Hepatocyte (in vitro differentiated cells): ENCODE measurements at regions not wholly inside any gene's neighbourhood (a gene's known extent, or its start where the extent isn't known, plus 50 kb on each side); places are given as distances from the start of the nearest gene placed in this dataset.

Experiments
- DNase-seq: peaks from one replicate; pipeline ENCODE4 v3.0.0-alpha.2; 2016; ENCODE audit warnings: low spot score
- H2AFZ ChIP-seq: fragments of 200-600 bp; sonication (generic); 2 replicates; pipeline ENCODE4 v1.6.0; 2016; ENCODE audit warnings: antibody characterized with exemption, mild to moderate bottlenecking
- H3K27ac ChIP-seq: fragments of 200-600 bp; sonication (generic); 2 replicates; pipeline ENCODE4 v1.5.1; 2016; ENCODE audit warnings: mild to moderate bottlenecking
- H3K27me3 ChIP-seq: fragments of 200-600 bp; sonication (generic); 2 replicates; pipeline ENCODE4 v1.6.1; 2016
- H3K36me3 ChIP-seq: fragments of 200-600 bp; sonication (generic); replicated peaks from 2 replicates; pipeline ENCODE4 v1.5.1; 2016; ENCODE audit warnings: low read depth; ENCODE audit not compliant: insufficient read depth
- H3K4me1 ChIP-seq: fragments of 200-600 bp; sonication (generic); 2 replicates; pipeline ENCODE4 v1.5.1; 2016; ENCODE audit warnings: mild to moderate bottlenecking, moderate library complexity; ENCODE audit not compliant: insufficient read depth
- H3K4me2 ChIP-seq: fragments of 200-600 bp; sonication (generic); 2 replicates; pipeline ENCODE4 v1.6.0; 2016
- H3K4me3 ChIP-seq: fragments of 200-600 bp; sonication (generic); 2 replicates; pipeline ENCODE4 v1.5.1; 2016; ENCODE audit warnings: mild to moderate bottlenecking
- H3K79me2 ChIP-seq: fragments of 200-600 bp; sonication (generic); 2 replicates; pipeline ENCODE4 v1.6.0; 2017; ENCODE audit warnings: mild to moderate bottlenecking
- H3K9me2 ChIP-seq: fragments of 200-600 bp; sonication (generic); replicated peaks from 2 replicates; pipeline ENCODE4 v1.6.0; 2017; ENCODE audit warnings: mild to moderate bottlenecking; ENCODE audit not compliant: insufficient read depth
- H3K9me3 ChIP-seq: fragments of 200-600 bp; sonication (generic); 2 replicates; pipeline ENCODE4 v1.5.1; 2016; ENCODE audit warnings: low read depth, mild to moderate bottlenecking
- H4K20me1 ChIP-seq: fragments of 200-600 bp; sonication (generic); 2 replicates; pipeline ENCODE4 v1.6.0; 2016; ENCODE audit warnings: mild to moderate bottlenecking; ENCODE audit not compliant: insufficient read depth, poor library complexity, severe bottlenecking
- CTCF ChIP-seq: fragments of 200-600 bp; sonication (generic); IDR thresholded peaks from 2 replicates; pipeline ENCODE4 v1.5.1; 2016; ENCODE audit warnings: antibody characterized with exemption, mild to moderate bottlenecking; ENCODE audit not compliant: poor library complexity
- EZH2 ChIP-seq: fragments of 200-600 bp; sonication (generic); IDR thresholded peaks from 2 replicates; pipeline ENCODE4 v1.6.1; 2016; ENCODE audit warnings: antibody characterized with exemption, mild to moderate bottlenecking, borderline replicate concordance
- EZH2phosphoT487 ChIP-seq: fragments of 200-600 bp; sonication (generic); IDR thresholded peaks from one replicate; pipeline ENCODE4 v1.6.1; 2018; ENCODE audit warnings: antibody characterized with exemption, mild to moderate bottlenecking, low read depth, moderate library complexity; ENCODE audit not compliant: unreplicated experiment, severe bottlenecking
- WGBS: methylation state at CpG from one replicate; pipeline ENCODE4 v1.1.6; 2016; ENCODE audit warnings: low lambda C conversion rate; ENCODE audit errors: missing lambda C conversion rate; 5-methylcytosine and 5-hydroxymethylcytosine counted together

- Histone ChIP-seq H4K20me1 (no peaks in the 10 kb centered on the region), H3K9me2 (no peaks in the 10 kb centered on the region), H2AFZ (no peak overlapping the region), H3K9me3 (no peaks in the 10 kb centered on the region), H3K4me1 (no peaks in the 10 kb centered on the region), H3K27ac (no peak overlapping the region), H3K79me2 (no peaks in the 10 kb centered on the region), H3K27me3 (no peaks in the 10 kb centered on the region), H3K4me2 (no peak overlapping the region), H3K36me3 (no peaks in the 10 kb centered on the region), H3K4me3 (no peak overlapping the region)
- 57% methylated on average over 3 of the region's 3 CpGs for WGBS
- TF ChIP-seq EZH2phosphoT487 (no peak), EZH2 (no peak), CTCF (no peak)
- no peak for DNase-seq
Measured at GRCh38 chr4:19936476-19936875, 315.2 kb upstream of the SLIT2 start.

- Histone ChIP-seq H3K9me3 (no peaks in the 10 kb centered on the region), H3K4me3 (no peak overlapping the region), H3K27me3 (no peaks in the 10 kb centered on the region), H3K4me2 (no peak overlapping the region), H3K9me2 (no peaks in the 10 kb centered on the region), H4K20me1 (no peaks in the 10 kb centered on the region), H3K36me3 (no peaks in the 10 kb centered on the region), H3K79me2 (no peaks in the 10 kb centered on the region), H3K4me1 (no peaks in the 10 kb centered on the region), H3K27ac (no peak overlapping the region), H2AFZ (no peak overlapping the region)
- no peak for TF ChIP-seq CTCF
- no peak for TF ChIP-seq EZH2phosphoT487
- TF ChIP-seq EZH2, result no peak
- 92% methylated on average over 3 of the region's 3 CpGs for WGBS
- DNase-seq, result no peak
Measured at GRCh38 chr4:19930742-19931141, 321.0 kb upstream of the SLIT2 start.

GRCh38 chr4:19927381-19927780 is 324.3 kb upstream of the SLIT2 start:
- Histone ChIP-seq H3K79me2 (no peaks in the 10 kb centered on the region), H3K9me2 (no peaks in the 10 kb centered on the region), H3K4me1 (no peaks in the 10 kb centered on the region), H3K4me3 (no peak overlapping the region), H3K27me3 (no peaks in the 10 kb centered on the region), H4K20me1 (no peaks in the 10 kb centered on the region), H3K27ac (peak overlapping the region; percentile 28), H2AFZ (no peak overlapping the region), H3K9me3 (no peaks in the 10 kb centered on the region), H3K4me2 (peak overlapping the region; percentile 38), H3K36me3 (no peaks in the 10 kb centered on the region)
- TF ChIP-seq CTCF, result no peak
- no peak for TF ChIP-seq EZH2
- TF ChIP-seq EZH2phosphoT487, result no peak
- peak; percentile 43 for DNase-seq
- 58% methylated on average over 4 of the region's 4 CpGs for WGBS

GRCh38 chr4:19925516-19925915 is 326.2 kb upstream of the SLIT2 start:
- H3K4me2 ChIP-seq, result no peak overlapping the region
- no peak overlapping the region for H2AFZ ChIP-seq
- DNase-seq, result no peak
- no peaks in the 10 kb centered on the region for H3K9me3 ChIP-seq
- H3K4me3 ChIP-seq, result no peak overlapping the region
- no peak overlapping the region for H3K27ac ChIP-seq
- no peaks in the 10 kb centered on the region for H3K4me1 ChIP-seq
- H3K9me2 ChIP-seq, result no peaks in the 10 kb centered on the region
- H3K27me3 ChIP-seq, result no peaks in the 10 kb centered on the region
- no peak for TF ChIP-seq EZH2
- no peak for TF ChIP-seq CTCF
- TF ChIP-seq EZH2phosphoT487, result no peak
- H4K20me1 ChIP-seq, result no peaks in the 10 kb centered on the region
- H3K36me3 ChIP-seq, result no peaks in the 10 kb centered on the region
- no peaks in the 10 kb centered on the region for H3K79me2 ChIP-seq
